HG03159 (cell line): ENCODE measurements at regions not wholly inside any gene's neighbourhood (a gene's known extent, or its start where the extent isn't known, plus 50 kb on each side); places are given as distances from the start of the nearest gene placed in this dataset.
"Not testable (repeated sequence)": the region's sequence is repeated elsewhere in the genome, so short reads cannot be mapped to it uniquely, and the experiment has no call there.

Source experiments
- ATAC-seq: cut with Tn5 transposase; IDR thresholded peaks from one replicate; pipeline ENCODE4 v1.9.1; 2021; ENCODE audit warnings: mild to moderate bottlenecking, moderate library complexity; ENCODE audit not compliant: unreplicated experiment

DNA sequence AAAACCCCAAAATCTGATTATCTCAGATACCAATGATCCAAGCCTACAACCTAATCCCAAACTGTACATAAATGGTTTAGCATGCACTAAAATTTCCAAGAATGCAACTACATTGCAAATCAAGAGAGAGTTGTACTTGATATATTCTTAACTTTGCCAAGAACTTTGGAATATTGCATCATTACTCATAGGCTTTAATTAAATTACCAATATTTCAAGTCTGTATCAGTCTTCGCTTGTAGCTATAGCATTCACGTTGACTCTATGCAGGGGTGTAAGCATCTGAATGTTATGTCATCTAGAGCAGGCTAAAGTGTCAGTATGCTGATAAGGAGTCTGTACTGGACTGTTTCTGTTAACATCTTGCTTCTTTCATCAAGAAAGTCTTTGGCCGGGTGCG is 56.3 kb downstream of the FOXI3 start:
- ATAC-seq, result no peak

DNA sequence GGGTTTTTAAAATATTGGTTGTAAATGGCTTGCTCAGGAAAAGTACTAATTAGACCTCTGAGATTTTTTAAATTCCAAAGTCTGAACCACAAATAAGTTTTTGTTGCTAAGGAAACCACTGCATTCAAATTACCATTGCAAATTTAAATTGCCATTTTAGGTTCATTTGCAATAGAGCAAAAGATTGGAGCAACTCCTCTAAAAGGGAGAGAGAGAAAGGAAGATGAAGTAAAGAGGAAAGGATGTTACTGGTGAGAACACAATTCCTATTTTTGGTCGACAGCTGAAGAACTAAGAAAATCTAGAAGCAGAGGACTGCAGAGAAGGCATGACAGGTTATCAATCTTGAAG is 74.9 kb downstream of the FOXI3 start:
- ATAC-seq, result no peak

DNA sequence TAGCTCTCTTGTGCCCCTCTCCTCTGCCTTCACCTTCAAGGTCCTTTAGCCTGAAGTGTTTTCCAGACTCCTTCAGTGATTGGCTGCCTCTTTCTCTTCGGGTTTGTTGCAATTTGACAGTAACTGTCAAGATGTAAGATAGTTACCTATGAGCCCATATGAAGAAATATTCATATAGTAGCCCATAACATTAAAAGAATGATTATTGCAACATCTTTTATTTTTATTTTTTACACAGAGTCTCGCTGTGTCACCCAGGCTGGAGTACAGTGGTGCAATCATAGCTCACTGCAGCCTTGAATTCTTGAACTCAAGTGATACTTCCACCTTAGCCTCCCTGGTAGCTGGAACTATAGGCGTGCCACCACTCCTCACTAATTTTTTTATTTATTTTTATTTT is 80.5 kb downstream of the FOXI3 start:
- ATAC-seq, result no peak

DNA sequence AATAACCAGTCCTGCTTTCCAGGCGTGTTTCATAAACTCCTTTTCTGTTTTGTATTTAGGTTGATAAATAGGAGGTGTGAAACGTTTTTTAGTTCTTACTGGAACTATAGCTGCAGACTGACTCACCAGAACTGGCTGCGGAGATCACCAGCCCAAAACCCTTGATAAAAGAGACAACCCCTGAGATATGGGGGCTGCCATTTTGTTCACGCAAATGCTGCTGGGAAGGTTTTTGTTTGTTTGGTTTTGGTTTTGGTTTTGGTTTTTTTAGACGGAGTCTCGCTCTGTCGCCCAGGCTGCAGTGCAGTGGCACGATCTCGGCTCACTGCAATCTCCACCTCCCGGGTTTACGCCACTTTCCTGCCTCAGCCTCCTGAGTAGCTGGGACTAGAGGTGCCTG is 87.1 kb downstream of the FOXI3 start:
- not testable (repeated sequence) for ATAC-seq

DNA sequence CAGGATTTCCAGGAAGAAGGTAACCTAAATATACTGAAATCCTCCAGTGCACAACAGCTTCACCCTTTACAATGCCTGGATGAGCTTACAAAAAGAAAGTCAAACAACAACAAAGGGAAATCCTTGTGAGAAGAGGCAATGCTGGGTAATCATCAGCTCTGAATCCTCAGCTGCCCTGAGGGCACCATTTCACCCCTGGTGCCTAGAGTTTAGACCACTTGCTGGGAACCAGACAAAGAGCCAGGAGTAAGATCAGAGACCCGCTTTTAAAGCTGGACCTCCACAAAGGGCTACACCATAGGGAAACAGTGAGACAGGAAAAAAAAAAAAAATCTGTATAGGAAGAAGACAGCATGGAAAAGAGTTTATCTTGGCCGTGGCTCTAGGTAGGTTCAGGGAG is 97.0 kb downstream of the FOXI3 start:
- no peak for ATAC-seq

DNA sequence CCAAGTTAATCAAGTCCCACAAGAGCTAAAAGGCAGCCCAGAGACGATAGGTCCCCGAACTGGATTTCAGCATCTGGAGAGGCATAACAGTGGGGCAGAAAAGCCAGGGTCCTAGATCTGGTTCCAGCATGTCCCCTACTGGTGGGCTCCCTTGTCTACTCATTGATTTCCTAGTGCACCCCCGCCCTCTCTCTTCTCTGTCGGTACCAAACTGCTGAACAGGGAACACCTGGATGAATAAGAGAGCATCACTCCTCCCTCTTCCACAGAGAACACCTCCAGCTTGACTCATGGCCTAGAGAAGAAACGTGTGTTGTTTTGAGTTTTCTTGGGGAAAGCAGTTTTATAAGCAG is 101.3 kb downstream of the FOXI3 start:
- no peak for ATAC-seq

DNA sequence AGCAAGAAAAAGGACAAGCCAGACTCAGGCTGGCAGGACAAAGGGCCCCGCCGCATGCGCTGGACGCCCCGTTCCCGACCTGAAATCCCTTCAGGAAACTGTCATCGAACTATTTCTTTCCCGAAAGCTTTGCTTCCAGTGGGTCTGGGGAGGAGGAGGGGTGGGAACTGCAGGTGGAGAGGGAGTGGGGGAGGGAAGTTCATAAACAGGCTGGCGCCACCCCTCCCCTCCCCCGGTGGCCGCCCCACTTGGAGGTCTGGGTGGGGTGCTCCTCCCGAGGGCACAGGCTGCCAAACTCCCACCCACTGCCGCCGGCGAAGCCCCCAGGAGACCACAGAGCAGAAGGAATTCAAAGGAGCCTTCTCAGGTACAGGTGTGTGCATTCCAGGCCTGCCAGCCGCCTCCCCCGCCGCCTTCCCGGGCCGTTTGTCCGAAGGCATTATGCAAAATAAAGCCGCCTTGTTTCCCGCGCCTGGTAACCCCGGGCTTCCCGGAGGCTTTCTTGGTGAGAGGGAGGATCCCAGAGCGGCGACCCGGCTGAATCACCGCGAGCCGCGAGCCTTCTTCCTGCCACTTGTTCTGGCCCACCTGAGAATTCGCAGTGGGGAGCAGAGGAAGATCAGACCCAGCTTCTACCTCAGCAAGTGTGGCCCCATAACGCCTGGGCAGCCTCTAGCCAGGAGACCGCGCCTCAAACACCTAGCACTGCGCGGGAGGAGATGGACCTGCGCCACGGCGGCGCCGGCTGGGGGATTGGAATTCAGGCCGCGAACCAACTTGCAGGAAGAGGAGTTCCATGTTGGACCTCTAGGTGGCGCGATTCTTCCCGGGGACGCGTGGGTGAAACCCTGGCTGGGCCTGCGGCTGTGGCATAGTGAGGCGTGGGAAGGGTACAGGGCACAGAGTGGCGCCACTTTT is 101.9 kb downstream of the FOXI3 start:
- ATAC-seq, result no peak

DNA sequence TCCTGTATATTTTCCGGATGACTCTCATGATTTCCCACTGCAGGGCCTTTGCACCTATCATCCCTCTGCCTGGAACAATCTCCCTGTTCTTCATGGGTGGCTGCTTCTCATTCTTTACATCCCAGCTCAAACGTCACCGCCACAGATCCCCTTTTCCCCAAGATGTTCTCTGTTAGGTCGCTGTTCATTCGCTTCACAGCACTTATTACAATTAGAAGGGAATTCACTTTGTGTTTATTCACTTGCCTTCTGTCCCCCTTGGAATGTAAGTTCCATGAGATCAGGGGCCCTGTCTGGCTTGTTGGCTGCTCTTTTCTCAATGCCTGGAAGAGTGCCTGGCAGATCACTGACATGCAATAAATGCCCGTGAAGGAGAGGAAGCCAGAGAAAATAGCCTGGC is 106.7 kb downstream of the FOXI3 start:
- no peak for ATAC-seq

DNA sequence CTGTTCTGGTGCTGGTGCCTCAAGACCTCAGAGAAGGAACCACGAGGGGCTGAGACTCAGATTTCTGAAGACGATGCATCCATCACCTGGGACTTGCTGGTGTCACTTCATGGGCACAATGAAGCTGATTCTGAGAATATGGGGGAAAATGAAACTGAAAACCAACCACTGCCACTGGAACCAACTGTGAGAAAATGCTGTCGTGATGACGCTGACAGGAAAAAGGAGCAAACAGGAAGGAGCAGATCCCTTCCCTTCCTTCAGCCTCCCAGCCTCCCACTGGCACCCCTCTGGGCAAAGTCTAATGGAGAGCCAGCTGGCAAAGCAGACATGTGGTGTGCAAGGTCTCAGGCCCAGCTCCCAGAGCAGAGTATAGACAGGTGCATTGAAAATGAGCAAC is 109.7 kb downstream of the FOXI3 start:
- no peak for ATAC-seq

DNA sequence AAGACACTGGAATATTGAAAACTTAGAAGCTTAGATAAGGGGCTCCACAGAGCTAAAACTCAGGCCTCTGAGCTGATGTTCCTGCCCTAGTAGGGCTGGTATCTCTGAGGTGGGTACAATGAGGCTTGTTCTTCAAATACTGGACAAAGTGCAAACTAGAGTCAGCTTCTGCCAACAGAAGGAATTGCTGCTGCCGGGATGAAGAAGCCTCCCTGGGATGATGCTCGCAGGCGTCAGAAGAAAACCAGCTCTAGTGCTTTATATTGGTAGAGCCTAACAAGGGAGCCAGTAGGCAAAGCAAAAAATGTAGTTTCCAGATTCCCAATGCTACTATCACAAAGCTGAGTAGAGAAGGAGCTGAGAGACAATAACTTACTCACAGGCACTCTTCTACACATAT is 118.1 kb downstream of the FOXI3 start:
- no peak for ATAC-seq

DNA sequence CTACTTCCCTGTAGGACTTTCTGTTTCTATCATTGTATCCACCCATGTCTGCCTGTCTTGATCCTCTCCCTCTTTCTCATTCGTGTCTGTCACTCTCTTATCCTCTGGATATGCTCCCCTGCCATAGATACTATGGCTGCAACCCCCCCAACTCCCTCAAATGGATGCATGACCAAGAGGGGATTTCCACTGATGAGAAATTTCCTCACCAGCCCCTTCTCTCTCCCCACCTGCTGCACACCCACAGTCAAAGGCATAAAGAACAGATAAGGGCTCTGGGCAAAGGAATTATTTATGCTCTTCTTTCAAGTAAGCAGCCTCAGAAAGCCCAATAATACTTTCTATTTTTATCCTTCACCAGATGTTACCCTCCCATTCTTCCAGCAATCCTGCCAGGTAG is 121.3 kb downstream of the FOXI3 start:
- ATAC-seq, result no peak

DNA sequence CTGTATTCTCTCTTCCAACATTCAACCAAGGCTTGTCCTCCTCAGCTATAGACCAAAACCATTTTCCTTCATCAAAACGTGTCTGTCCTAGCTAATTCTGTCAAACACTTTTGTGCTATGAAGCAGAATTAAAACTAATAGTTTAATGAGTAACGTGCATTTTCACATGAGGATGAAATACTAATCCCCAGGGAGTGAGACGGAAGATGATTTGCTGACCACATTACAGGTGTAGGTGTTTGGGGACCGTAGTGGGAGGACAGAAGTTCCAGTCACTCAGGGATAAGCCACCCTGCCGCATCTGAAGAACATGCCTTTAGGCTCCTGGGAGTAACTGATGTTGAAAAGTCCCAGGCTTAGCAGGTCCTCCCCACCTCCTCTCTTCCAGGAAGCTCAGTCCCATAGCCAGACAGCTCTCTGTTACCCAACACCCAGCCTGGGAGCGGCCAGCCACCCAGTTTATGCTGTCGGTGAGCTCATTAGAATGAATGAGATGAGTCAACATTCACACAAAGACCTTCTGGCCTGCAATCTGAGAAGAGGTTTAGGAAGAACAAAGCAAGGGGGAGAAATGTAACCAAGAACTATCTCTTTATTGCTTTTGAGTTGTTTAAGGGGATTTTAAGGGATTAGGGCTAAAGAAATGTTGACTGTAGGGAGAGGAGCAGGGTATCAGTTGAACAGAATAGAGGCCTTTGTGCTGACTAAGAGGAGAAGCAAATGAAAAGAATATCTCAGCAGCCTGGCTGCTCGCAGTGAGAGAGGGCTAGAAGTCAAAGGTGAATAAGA is 122.5 kb downstream of the FOXI3 start:
- peak; percentile 65 for ATAC-seq

DNA sequence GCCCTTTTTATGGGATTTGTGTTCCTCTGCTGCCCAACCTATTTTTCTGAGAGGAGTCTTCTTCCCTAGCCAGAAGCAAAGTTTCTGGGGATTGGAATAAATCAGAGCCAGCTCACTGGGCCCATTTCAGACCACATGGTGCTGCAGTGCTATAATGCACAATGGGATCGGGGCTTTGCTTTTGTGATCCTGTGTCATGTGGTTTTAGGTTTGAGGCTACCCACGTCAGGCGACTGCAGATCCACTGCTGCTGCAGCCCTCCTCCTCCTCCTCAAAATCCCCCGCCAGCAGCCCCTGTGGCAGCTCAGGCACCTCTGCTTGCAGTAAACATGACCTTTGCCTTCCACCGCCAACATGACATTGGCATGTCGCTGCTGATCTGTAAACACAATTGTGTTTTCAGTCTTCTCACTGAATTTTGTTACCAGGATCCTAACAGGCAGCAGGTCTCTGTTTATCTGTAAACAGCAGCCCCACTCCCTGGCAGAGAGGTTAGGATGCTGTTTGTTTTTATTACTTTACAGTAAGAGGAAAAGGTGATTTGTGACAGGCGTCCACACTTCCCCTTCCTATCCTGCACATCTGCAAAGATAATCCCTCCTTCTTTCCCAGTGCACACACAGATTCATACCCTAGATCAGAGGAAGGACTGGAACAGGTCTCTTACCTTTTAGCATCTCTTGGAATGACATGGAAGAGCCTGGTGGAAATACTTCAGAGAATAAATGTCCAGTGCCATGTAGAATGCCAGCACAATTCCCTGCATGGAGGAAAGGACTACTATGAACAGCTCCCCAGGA is 130.8 kb downstream of the FOXI3 start:
- no peak for ATAC-seq

DNA sequence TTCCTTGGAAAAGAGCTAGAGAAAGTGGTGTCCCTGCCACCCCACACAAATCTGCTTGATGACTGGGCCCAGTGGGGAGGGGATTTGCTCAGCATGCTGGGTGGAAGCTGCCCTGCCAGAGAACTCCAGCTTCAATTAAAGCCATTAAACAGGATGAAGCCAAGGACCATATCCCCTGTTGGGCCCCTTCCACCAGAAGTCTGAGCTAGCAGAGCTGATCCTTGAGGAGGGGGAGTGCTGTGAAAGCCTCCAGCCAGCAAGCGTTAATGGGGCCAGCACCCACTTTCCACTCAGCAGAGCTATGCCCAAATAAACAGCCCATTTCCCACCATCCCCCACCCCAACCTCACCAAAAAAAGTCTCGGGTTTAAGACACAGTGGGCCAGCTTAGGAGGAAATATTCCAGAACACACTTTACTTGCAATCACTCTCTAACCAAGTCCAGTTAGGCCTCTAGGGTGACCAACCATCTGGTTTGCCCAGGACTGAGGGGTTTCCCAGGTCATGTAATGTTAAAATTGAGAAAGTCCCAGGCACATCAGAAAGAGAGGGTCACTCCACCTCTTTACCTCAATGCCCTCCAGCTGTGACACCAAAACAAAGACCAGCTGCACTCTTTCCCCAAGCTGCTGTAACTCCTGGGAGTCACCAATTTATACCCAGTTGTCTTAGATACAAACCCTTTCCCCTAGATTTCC is 132.3 kb downstream of the FOXI3 start:
- ATAC-seq, result no peak

DNA sequence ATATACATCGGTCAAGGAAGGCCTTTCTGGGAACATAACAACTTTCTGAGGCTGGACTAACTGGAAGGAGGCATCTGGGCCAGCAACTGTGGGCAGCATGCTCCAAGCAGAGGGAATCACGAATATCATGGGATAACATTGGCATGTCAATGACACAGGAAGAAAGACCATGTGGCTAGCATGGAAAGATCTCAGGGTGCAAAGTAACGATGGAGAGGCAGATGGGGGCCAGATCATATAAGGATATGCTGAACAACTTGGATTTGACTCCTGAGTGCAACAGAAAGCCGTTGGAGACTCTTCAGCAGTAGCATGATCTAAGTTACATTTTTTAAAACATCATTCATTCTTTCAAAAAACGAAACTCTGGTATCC is 133.6 kb downstream of the FOXI3 start:
- no peak for ATAC-seq

DNA sequence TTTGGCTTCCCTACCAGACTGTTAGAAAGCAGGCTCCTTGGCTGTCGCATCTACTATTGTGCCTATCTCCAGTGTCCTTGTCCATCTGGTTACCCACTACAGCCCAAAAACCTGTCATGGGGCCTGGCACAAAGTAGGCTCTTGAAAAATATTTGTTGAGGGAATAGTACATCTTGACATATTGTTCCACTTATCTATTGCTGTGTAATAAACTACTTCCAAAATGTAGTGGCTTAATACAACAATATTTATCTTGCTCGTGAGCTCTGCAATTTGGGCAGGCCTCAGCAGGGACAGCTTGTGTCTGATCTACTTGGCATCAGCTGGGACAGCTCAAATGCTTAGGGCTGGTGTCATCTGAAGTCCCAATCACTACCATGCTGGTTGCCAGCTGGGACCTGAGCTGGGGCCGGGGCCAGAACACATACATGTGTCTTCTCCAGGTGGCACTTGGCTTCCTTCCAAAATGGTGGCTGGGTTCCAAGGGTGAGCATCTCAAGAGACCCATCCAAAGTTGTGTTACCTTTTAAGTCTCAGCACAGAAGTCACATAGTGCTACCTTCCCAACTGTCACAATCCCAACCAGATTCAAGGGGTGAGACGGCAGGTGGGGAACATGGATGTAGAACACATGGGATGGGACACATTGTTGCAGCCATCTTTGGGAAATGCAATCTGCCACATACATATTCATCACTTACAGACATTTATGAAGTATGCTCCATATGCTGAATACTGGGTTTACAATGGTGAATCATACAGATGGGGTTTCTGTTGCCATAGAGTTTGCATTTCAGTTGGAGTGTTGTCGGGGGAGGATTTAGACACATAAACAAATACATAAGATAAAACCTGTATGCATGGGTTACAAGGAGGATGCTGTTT is 134.2 kb downstream of the FOXI3 start:
- no peak for ATAC-seq

DNA sequence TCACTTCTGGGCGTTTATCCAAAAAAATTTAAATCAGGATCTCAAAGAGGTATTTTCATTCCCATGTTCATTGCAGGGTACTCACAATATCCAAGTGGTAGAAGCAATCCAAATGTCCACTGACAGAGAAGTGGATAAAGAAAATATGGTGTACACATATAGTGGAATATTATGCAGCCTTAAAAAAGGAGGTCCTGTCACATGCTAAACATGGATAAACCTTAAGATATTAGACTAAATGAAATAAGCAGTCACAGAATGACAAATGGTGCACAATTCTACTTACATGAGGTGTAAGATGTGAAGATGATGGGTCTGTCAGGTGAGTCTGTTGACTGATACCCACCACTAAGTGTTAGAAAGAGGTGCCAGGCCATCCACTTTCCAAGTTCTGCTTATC is 140.6 kb downstream of the THNSL2 start:
- ATAC-seq, result no peak

DNA sequence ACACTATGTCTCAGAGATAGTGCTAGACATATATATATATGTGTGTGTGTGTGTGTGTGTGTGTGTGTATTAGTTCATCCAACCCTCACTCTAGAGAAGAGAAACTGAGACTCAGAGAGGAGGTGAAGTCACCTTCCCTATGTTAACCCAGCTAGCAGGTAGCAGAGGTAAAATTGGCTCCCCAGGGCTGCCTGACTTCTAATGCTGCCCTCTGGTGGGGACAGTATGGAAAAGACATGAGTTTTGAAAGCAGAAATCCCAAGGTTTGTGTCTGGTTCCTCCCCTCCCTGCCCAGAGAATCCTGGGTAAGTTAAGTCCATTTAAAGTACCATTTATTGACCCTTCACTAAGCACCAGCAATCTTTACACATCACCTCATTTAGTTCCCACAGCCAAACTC is 137.7 kb downstream of the THNSL2 start:
- no peak for ATAC-seq

DNA sequence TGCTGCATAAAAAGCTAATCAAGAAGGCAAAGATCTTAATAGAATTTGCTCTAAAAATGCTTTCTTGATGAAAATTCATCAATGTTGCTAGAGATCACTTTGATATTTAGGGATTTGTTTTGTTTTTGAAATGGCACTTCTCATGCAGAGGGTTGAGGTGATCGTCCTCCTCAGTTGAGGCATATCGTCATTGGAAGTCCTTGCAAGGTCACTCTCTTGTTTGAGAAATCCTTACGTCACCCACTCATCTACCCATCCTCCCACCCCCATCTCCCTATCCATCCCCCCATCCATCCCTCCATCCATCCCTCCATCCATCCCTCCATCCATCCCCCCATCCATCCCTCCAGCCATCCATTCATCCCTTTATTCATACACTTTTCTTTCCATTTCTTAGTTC is 133.7 kb downstream of the THNSL2 start:
- no peak for ATAC-seq

DNA sequence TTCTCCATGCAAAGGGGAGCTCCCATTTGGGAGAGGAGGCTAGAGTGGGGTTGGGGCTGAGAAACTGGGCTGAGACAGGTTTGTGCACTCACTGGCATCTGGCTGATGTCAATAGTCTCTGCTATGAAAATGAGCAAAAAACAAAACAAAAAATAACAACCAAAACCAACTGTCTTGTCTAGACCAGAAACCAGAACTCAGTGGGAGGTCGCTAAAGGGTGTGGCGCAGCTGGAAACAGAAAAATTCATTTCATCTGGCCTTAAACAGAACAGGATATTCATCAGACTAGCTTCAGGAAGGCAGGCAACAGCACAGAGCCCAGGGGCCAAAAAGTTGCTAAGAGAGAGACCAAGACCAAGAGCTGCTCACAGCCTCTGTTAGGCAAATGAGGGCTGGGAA is 126.1 kb downstream of the THNSL2 start:
- ATAC-seq, result no peak
